Adipocyte (in vitro differentiated cells): ENCODE measurements at regions not wholly inside any gene's neighbourhood (a gene's known extent, or its start where the extent isn't known, plus 50 kb on each side); places are given as distances from the start of the nearest gene placed in this dataset.

ENCODE experiments used
- DNase-seq: peaks from one replicate; pipeline ENCODE4 v3.0.0-alpha.2; 2015; ENCODE audit warnings: low read depth
- H3K27me3 ChIP-seq: replicated peaks from 2 replicates; pipeline ENCODE4 v1.7.0; 2013; ENCODE audit warnings: mild to moderate bottlenecking, low read length, moderate library complexity; ENCODE audit not compliant: control insufficient read depth, insufficient read depth
- H3K36me3 ChIP-seq: 2 replicates; pipeline ENCODE4 v1.7.0; 2013; ENCODE audit warnings: low read length, mild to moderate bottlenecking, moderate library complexity; ENCODE audit not compliant: control insufficient read depth, insufficient read depth, severe bottlenecking
- H3K4me1 ChIP-seq: 2 replicates; pipeline ENCODE4 v1.7.0; 2013; ENCODE audit warnings: mild to moderate bottlenecking, low read length, moderate library complexity; ENCODE audit not compliant: control insufficient read depth, insufficient read depth
- H3K4me3 ChIP-seq: 2 replicates; pipeline ENCODE4 v1.7.0; 2013; ENCODE audit warnings: mild to moderate bottlenecking, low read length, moderate library complexity
- H3K9ac ChIP-seq: 2 replicates; pipeline ENCODE4 v1.7.0; 2013; ENCODE audit warnings: mild to moderate bottlenecking, low read length, moderate library complexity
- H3K9me3 ChIP-seq: 2 replicates; pipeline ENCODE4 v1.7.0; 2013; ENCODE audit warnings: mild to moderate bottlenecking, low read length, moderate library complexity; ENCODE audit not compliant: control insufficient read depth

DNA sequence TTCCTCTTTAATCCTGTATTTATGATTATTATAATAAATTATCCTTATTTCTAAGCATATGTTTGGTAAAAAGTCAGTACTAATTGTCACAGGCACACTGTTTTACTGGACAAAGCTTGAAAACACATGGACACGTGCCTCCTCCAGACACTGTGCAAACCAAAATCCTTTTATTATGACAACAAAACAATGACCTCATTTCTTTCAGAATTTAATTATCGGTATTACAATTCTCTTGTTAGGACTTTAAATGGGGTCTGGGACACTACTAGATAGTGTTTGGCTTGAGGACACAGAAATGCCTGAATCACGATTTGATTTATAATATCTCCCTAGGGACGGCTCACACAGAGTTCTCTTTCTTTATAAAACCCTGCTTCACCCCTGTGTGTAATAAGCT lies 107.3 kb upstream of the IGSF10 start:
- Histone ChIP-seq H3K27me3 (no peaks in the 10 kb centered on the region), H3K36me3 (no peaks in the 10 kb centered on the region), H3K9ac (no peak overlapping the region), H3K4me3 (no peak overlapping the region), H3K9me3 (no peaks in the 10 kb centered on the region), H3K4me1 (peaks cover 9% of the 10 kb centered on the region)
- DNase-seq: no peak

- no peak for DNase-seq
Measured at GRCh38 chr3:151567477-151567876, 106.6 kb upstream of the IGSF10 start.

DNA sequence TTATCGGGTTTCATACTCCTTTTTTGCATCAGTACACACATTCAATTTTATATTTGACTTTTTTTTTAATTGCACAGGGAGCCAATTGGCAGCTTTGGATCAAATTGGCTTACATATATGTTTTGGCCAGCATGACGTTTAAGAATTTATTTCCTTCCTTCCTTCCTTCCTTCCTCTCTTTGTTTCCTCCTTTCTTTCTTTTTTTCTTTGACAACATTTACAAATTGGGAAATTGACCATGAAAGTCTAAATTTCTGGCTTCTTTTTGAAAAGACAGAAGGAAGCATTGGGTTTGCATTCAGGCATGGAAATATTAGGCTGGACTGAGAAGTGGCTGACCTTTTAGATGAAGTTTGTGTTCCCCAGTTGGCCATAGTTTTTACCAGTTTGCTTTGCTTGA lies 103.4 kb upstream of the IGSF10 start:
- Histone ChIP-seq H3K27me3 (no peaks in the 10 kb centered on the region), H3K4me3 (no peak overlapping the region), H3K4me1 (peaks cover 37% of the 10 kb centered on the region), H3K36me3 (no peaks in the 10 kb centered on the region), H3K9me3 (no peaks in the 10 kb centered on the region), H3K9ac (no peak overlapping the region)
- DNase-seq: no peak

More at GRCh38 chr3:151567477-151567876, 106.6 kb upstream of the IGSF10 start:
- no peaks in the 10 kb centered on the region for H3K9me3 ChIP-seq
- H3K36me3 ChIP-seq: no peaks in the 10 kb centered on the region
- no peak overlapping the region for H3K4me3 ChIP-seq
- peaks cover 9% of the 10 kb centered on the region for H3K4me1 ChIP-seq
- H3K9ac ChIP-seq: no peak overlapping the region
- H3K27me3 ChIP-seq: no peaks in the 10 kb centered on the region

GRCh38 chr3:151563305-151563704 lies 102.4 kb upstream of the IGSF10 start:
- H3K4me3 ChIP-seq: no peak overlapping the region
- no peak overlapping the region for H3K9ac ChIP-seq
- H3K36me3 ChIP-seq: no peaks in the 10 kb centered on the region
- no peaks in the 10 kb centered on the region for H3K9me3 ChIP-seq
- H3K4me1 ChIP-seq: peaks cover 38% of the 10 kb centered on the region
- no peak for DNase-seq
- H3K27me3 ChIP-seq: no peaks in the 10 kb centered on the region

- Histone ChIP-seq H3K4me1 (peaks cover 34% of the 10 kb centered on the region), H3K9me3 (no peaks in the 10 kb centered on the region)
Measured at GRCh38 chr3:151562891-151563290, 102.0 kb upstream of the IGSF10 start.

GRCh38 chr3:151561878-151562277 lies 101.0 kb upstream of the IGSF10 start:
- Histone ChIP-seq H3K36me3 (no peaks in the 10 kb centered on the region), H3K4me1 (peaks cover 33% of the 10 kb centered on the region), H3K9me3 (no peaks in the 10 kb centered on the region), H3K9ac (no peak overlapping the region), H3K27me3 (no peaks in the 10 kb centered on the region), H3K4me3 (no peak overlapping the region)
- no peak for DNase-seq

More at GRCh38 chr3:151562891-151563290, 102.0 kb upstream of the IGSF10 start:
- no peak overlapping the region for H3K9ac ChIP-seq
- H3K4me3 ChIP-seq: no peak overlapping the region
- no peaks in the 10 kb centered on the region for H3K27me3 ChIP-seq
- DNase-seq: no peak
- no peaks in the 10 kb centered on the region for H3K36me3 ChIP-seq

- Histone ChIP-seq H3K9me3 (no peaks in the 10 kb centered on the region), H3K4me1 (peaks cover 44% of the 10 kb centered on the region), H3K27me3 (no peaks in the 10 kb centered on the region), H3K4me3 (no peak overlapping the region), H3K36me3 (no peaks in the 10 kb centered on the region), H3K9ac (peak overlapping the region; percentile 46)
- DNase-seq: peak; percentile 72
Measured at GRCh38 chr3:151560738-151561137, 99.9 kb upstream of the IGSF10 start.

GRCh38 chr3:151559736-151560135 lies 98.9 kb upstream of the IGSF10 start:
- Histone ChIP-seq H3K9ac (no peak overlapping the region), H3K4me1 (peaks cover 46% of the 10 kb centered on the region), H3K27me3 (no peaks in the 10 kb centered on the region), H3K36me3 (no peaks in the 10 kb centered on the region), H3K4me3 (no peak overlapping the region), H3K9me3 (no peaks in the 10 kb centered on the region)
- DNase-seq: no peak

DNA sequence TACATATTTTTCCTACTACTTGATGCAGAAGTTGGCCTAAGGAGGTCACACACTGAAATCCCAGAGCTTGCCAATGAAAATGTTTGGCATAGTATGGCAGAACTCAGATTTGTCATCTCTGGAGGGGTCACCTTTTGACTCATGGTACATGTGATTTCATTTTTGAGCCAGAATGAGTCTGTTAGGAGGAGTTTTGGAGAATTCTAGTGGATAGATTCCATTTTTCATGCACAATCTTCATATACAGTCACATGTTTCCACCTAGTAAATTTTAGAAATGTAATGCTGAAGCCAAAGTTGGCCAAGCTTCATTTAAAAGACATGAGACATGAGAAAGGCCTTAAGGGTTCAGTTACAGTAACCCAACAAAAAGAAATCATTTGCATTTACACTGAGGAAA lies 97.8 kb upstream of the IGSF10 start:
- no peak overlapping the region for H3K9ac ChIP-seq
- DNase-seq: peak; percentile 74
- no peaks in the 10 kb centered on the region for H3K9me3 ChIP-seq
- peaks cover 54% of the 10 kb centered on the region for H3K4me1 ChIP-seq
- H3K4me3 ChIP-seq: no peak overlapping the region
- no peaks in the 10 kb centered on the region for H3K36me3 ChIP-seq
- H3K27me3 ChIP-seq: no peaks in the 10 kb centered on the region

GRCh38 chr3:151557068-151557840 lies 96.4 kb upstream of the IGSF10 start:
- Histone ChIP-seq H3K36me3 (no peaks in the 10 kb centered on the region), H3K4me3 (no peak overlapping the region), H3K27me3 (no peaks in the 10 kb centered on the region), H3K9me3 (no peaks in the 10 kb centered on the region), H3K4me1 (peaks cover 63% of the 10 kb centered on the region), H3K9ac (no peak overlapping the region)
- no peak for DNase-seq

DNA sequence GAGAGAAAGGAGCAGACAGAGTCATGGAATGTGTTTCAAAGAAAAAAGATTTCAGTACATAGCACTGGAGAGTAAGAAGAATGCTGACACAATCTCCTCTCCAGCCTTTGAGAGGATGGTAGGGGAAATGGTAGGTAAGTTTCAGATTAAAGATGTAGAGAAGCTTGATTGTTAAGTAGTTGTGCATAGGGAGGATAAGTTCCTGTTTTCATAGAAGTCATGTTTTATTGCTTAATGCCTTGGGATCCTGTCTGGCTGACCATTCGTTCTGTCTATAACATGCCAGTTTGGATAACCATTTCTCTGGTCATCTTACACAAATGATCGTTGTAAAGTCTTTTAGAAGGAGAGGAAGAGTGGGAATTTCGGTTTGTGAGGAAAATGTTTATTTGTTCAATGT lies 95.7 kb upstream of the IGSF10 start:
- H3K9me3 ChIP-seq: no peaks in the 10 kb centered on the region
- no peaks in the 10 kb centered on the region for H3K36me3 ChIP-seq
- H3K4me1 ChIP-seq: peaks cover 58% of the 10 kb centered on the region
- no peaks in the 10 kb centered on the region for H3K27me3 ChIP-seq
- no peak for DNase-seq
- no peak overlapping the region for H3K4me3 ChIP-seq
- H3K9ac ChIP-seq: no peak overlapping the region

DNA sequence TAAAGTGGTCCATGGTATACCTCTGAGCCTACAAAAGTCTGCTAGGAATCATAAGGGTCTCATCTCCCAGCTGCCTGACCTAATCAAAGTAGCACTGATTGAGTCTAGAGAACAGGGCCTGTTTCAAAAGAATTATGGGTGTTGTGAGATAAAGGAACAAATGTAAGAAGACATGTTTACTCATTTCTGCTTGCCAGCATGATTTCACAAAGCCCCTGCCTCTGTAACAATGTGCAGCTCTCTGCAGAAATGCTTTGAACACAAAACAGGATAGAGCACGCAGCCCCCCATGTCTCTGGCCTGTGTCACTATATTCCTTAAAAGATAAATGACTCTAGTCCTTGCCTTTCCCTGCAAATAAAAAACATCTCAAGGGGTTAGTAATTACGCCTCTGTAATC lies 94.7 kb upstream of the IGSF10 start:
- H3K36me3 ChIP-seq: no peaks in the 10 kb centered on the region
- H3K27me3 ChIP-seq: no peaks in the 10 kb centered on the region
- H3K4me1 ChIP-seq: peaks cover 56% of the 10 kb centered on the region
- no peaks in the 10 kb centered on the region for H3K9me3 ChIP-seq
- H3K4me3 ChIP-seq: no peak overlapping the region
- DNase-seq: no peak
- peak overlapping the region; percentile 8 for H3K9ac ChIP-seq
